ENCODE measurements at regions not wholly inside any gene's neighbourhood (a gene's known extent, or its start where the extent isn't known, plus 50 kb on each side); places are given as distances from the start of the nearest gene placed in this dataset.

DNA sequence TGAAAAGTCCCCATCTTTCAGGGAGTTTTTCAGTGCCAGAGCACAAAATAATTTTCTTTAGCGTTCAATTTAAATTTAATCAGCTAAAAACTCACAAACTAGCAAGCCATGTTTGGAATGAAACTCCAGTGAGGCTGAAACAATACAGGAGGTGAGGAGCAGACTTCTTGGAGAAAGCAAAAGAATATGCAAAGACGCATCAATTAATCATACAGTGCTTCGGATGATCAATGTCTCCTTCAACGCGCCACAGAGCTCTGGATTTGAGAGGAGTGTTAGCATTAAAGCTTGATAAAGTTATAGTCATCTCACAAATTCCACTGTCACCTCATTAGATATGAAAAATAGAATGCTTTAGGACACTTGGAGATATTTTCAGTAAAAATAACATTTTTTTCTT is 248.0 kb downstream of the WDR11 start:
- no peak overlapping the region for H3K4me3 ChIP-seq (ENCODE audit: low read depth, low read length)
- peak overlapping the region; percentile 34 for H3K9ac ChIP-seq (ENCODE audit: low read length)
- H3K9me3 ChIP-seq (ENCODE audit: control insufficient read depth, insufficient read depth, low read depth, low read length): peaks cover 2% of the 10 kb centered on the region; the same call in 1 of the 2 replicates
- H3K27me3 ChIP-seq (ENCODE audit: control insufficient read depth, insufficient read depth, low read length): no peaks in the 10 kb centered on the region
- no peaks in the 10 kb centered on the region for H3K36me3 ChIP-seq (ENCODE audit: control insufficient read depth, insufficient read depth, low read length)
- peak overlapping the region; percentile 68; the same call in 1 of the 2 replicates for H3K27ac ChIP-seq (ENCODE audit: low read depth, low read length)
- peaks cover 5% of the 10 kb centered on the region for H3K4me1 ChIP-seq (ENCODE audit: control insufficient read depth, insufficient read depth, low read length)

- Histone ChIP-seq H3K36me3 (ENCODE audit: control insufficient read depth, insufficient read depth, low read length) (no peaks in the 10 kb centered on the region), H3K9me3 (ENCODE audit: control insufficient read depth, insufficient read depth, low read depth, low read length) (peaks cover 2% of the 10 kb centered on the region; the same call in 1 of the 2 replicates), H3K4me1 (ENCODE audit: control insufficient read depth, insufficient read depth, low read length) (peaks cover 9% of the 10 kb centered on the region), H3K27ac (ENCODE audit: low read depth, low read length) (peak overlapping the region; percentile 68; the same call in 1 of the 2 replicates), H3K27me3 (ENCODE audit: control insufficient read depth, insufficient read depth, low read length) (no peaks in the 10 kb centered on the region), H3K4me3 (ENCODE audit: low read depth, low read length) (no peak overlapping the region), H3K9ac (ENCODE audit: low read length) (no peak overlapping the region)
Observed at GRCh38 chr10:121099592-121099991, 248.4 kb downstream of the WDR11 start.

DNA sequence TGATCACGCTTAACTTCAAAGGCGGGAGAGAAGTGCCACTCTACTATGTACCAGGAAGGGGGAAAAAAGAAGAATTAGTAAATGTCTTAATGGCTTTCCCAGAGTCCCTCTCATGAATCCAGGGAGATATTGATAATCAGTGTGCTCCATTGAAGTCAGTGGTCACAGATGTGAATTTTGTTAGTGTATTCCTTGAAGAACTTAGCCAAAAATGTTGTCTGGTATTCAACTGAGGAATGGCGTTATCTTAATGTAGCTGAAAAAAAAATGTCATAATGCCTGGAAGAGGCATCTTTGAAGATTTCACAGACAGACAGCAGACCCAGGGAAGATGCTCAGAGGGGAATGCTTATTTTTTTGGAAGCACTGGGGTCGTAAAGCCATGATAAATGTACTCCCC is 250.4 kb downstream of the WDR11 start:
- Histone ChIP-seq H3K27me3 (ENCODE audit: control insufficient read depth, insufficient read depth, low read length) (no peaks in the 10 kb centered on the region), H3K9ac (ENCODE audit: low read length) (no peak overlapping the region), H3K4me3 (ENCODE audit: low read depth, low read length) (no peak overlapping the region), H3K9me3 (ENCODE audit: control insufficient read depth, insufficient read depth, low read depth, low read length) (peaks cover 2% of the 10 kb centered on the region; the same call in 1 of the 2 replicates), H3K27ac (ENCODE audit: low read depth, low read length) (no peak overlapping the region), H3K36me3 (ENCODE audit: control insufficient read depth, insufficient read depth, low read length) (no peaks in the 10 kb centered on the region), H3K4me1 (ENCODE audit: control insufficient read depth, insufficient read depth, low read length) (peaks cover 11% of the 10 kb centered on the region)

- H3K27me3 ChIP-seq (ENCODE audit: control insufficient read depth, insufficient read depth, low read length): no peaks in the 10 kb centered on the region
- no peak overlapping the region for H3K27ac ChIP-seq (ENCODE audit: low read depth, low read length)
- no peak overlapping the region for H3K4me3 ChIP-seq (ENCODE audit: low read depth, low read length)
- peaks cover 2% of the 10 kb centered on the region; the same call in 1 of the 2 replicates for H3K9me3 ChIP-seq (ENCODE audit: control insufficient read depth, insufficient read depth, low read depth, low read length)
- H3K9ac ChIP-seq (ENCODE audit: low read length): no peak overlapping the region
- H3K4me1 ChIP-seq (ENCODE audit: control insufficient read depth, insufficient read depth, low read length): peaks cover 11% of the 10 kb centered on the region
- no peaks in the 10 kb centered on the region for H3K36me3 ChIP-seq (ENCODE audit: control insufficient read depth, insufficient read depth, low read length)
Observed at GRCh38 chr10:121102706-121103105, 251.5 kb downstream of the WDR11 start.

GRCh38 chr10:121104476-121105111 is 253.4 kb downstream of the WDR11 start:
- H3K9me3 ChIP-seq (ENCODE audit: control insufficient read depth, insufficient read depth, low read depth, low read length): peaks cover 2% of the 10 kb centered on the region; the same call in 1 of the 2 replicates
- no peaks in the 10 kb centered on the region for H3K27me3 ChIP-seq (ENCODE audit: control insufficient read depth, insufficient read depth, low read length)
- H3K27ac ChIP-seq (ENCODE audit: low read depth, low read length): no peak overlapping the region
- no peak overlapping the region for H3K4me3 ChIP-seq (ENCODE audit: low read depth, low read length)
- no peaks in the 10 kb centered on the region for H3K36me3 ChIP-seq (ENCODE audit: control insufficient read depth, insufficient read depth, low read length)
- H3K9ac ChIP-seq (ENCODE audit: low read length): no peak overlapping the region
- peaks cover 6% of the 10 kb centered on the region for H3K4me1 ChIP-seq (ENCODE audit: control insufficient read depth, insufficient read depth, low read length)

GRCh38 chr10:121106611-121107010 is 255.4 kb downstream of the WDR11 start:
- Histone ChIP-seq H3K36me3 (ENCODE audit: control insufficient read depth, insufficient read depth, low read length) (no peaks in the 10 kb centered on the region), H3K27ac (ENCODE audit: low read depth, low read length) (no peak overlapping the region), H3K4me1 (ENCODE audit: control insufficient read depth, insufficient read depth, low read length) (peaks cover 6% of the 10 kb centered on the region), H3K9ac (ENCODE audit: low read length) (no peak overlapping the region), H3K27me3 (ENCODE audit: control insufficient read depth, insufficient read depth, low read length) (no peaks in the 10 kb centered on the region), H3K4me3 (ENCODE audit: low read depth, low read length) (no peak overlapping the region), H3K9me3 (ENCODE audit: control insufficient read depth, insufficient read depth, low read depth, low read length) (no peaks in the 10 kb centered on the region)

DNA sequence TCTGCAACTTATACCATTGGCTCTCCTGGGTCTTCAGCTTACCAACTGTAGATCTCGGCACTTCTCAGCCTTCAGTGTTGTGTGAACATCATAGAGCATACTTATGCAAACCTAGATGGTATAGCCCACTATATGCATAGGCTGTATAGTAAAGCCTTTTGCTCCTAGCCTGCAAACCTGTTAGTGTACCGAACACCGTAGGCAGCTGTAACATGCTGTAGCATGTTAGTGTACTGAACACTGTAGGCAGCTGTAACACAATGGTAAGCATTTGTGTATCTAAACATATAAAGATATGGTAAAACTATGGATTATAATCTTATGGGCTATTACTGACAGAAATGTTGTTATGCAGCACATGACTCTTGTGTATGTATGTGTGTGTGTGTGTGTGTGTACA is 256.9 kb downstream of the WDR11 start:
- no peaks in the 10 kb centered on the region for H3K27me3 ChIP-seq (ENCODE audit: control insufficient read depth, insufficient read depth, low read length)
- H3K9ac ChIP-seq (ENCODE audit: low read length): no peak overlapping the region
- H3K9me3 ChIP-seq (ENCODE audit: control insufficient read depth, insufficient read depth, low read depth, low read length): no peaks in the 10 kb centered on the region

DNA sequence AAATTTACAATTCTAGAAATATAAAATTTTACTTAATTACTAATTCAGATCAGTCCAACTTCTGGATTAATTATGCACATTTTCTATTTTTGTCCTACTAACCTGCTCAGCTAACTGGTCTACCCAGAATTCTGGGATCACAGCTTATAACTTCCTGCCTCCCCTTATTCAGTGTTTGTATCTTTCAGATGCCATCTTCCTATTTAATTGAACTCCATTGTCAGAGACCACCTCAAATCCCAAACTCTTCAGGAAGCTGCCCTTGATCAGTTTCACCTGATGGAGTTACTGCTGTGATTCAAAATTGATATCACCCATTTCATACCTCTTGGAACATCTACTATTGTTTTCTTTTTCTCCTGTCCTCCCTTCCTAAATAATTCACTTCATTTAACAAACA is 259.2 kb downstream of the WDR11 start:
- Histone ChIP-seq H3K9ac (ENCODE audit: low read length) (no peak overlapping the region), H3K36me3 (ENCODE audit: control insufficient read depth, insufficient read depth, low read length) (no peaks in the 10 kb centered on the region), H3K27me3 (ENCODE audit: control insufficient read depth, insufficient read depth, low read length) (no peaks in the 10 kb centered on the region), H3K27ac (ENCODE audit: low read depth, low read length) (no peak overlapping the region), H3K9me3 (ENCODE audit: control insufficient read depth, insufficient read depth, low read depth, low read length) (no peaks in the 10 kb centered on the region; the same call in 1 of the 2 replicates), H3K4me1 (ENCODE audit: control insufficient read depth, insufficient read depth, low read length) (peaks cover 11% of the 10 kb centered on the region), H3K4me3 (ENCODE audit: low read depth, low read length) (no peak overlapping the region)

More for the DNA sequence above, 256.9 kb downstream of the WDR11 start:
- H3K27ac ChIP-seq (ENCODE audit: low read depth, low read length): no peak overlapping the region
- no peak overlapping the region for H3K4me3 ChIP-seq (ENCODE audit: low read depth, low read length)
- no peaks in the 10 kb centered on the region for H3K36me3 ChIP-seq (ENCODE audit: control insufficient read depth, insufficient read depth, low read length)
- H3K4me1 ChIP-seq (ENCODE audit: control insufficient read depth, insufficient read depth, low read length): peaks cover 15% of the 10 kb centered on the region

DNA sequence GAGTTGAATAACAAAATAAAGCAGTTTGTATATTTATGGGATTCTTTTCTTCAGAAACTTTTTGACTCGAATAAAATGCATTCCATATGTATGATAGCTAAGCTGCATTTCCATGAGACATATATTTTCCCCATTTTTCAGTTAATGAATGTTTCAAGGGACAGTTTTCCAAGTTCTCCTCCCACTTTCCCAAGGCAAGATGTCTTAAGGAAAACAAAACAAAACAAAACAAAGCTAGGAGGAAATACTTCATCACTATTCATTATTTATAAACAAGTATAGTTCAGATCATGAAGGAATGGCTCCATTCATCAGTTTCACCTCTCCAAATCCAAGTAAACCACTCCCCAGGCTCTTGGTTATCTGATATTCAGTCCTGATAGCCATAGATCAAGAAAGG is 261.0 kb downstream of the WDR11 start:
- peaks cover 6% of the 10 kb centered on the region; the same call in 1 of the 2 replicates for H3K9me3 ChIP-seq (ENCODE audit: control insufficient read depth, insufficient read depth, low read depth, low read length)
- no peaks in the 10 kb centered on the region for H3K36me3 ChIP-seq (ENCODE audit: control insufficient read depth, insufficient read depth, low read length)
- no peaks in the 10 kb centered on the region for H3K27me3 ChIP-seq (ENCODE audit: control insufficient read depth, insufficient read depth, low read length)
- H3K9ac ChIP-seq (ENCODE audit: low read length): no peak overlapping the region
- H3K4me3 ChIP-seq (ENCODE audit: low read depth, low read length): no peak overlapping the region
- peaks cover 11% of the 10 kb centered on the region for H3K4me1 ChIP-seq (ENCODE audit: control insufficient read depth, insufficient read depth, low read length)
- H3K27ac ChIP-seq (ENCODE audit: low read depth, low read length): no peak overlapping the region

GRCh38 chr10:121112579-121113384 is 261.6 kb downstream of the WDR11 start:
- Histone ChIP-seq H3K9ac (ENCODE audit: low read length) (peak overlapping the region; percentile 3), H3K27me3 (ENCODE audit: control insufficient read depth, insufficient read depth, low read length) (no peaks in the 10 kb centered on the region), H3K9me3 (ENCODE audit: control insufficient read depth, insufficient read depth, low read depth, low read length) (peaks cover 9% of the 10 kb centered on the region; the same call in 1 of the 2 replicates), H3K4me3 (ENCODE audit: low read depth, low read length) (no peak overlapping the region), H3K27ac (ENCODE audit: low read depth, low read length) (no peak overlapping the region), H3K4me1 (ENCODE audit: control insufficient read depth, insufficient read depth, low read length) (peaks cover 11% of the 10 kb centered on the region), H3K36me3 (ENCODE audit: control insufficient read depth, insufficient read depth, low read length) (no peaks in the 10 kb centered on the region)

DNA sequence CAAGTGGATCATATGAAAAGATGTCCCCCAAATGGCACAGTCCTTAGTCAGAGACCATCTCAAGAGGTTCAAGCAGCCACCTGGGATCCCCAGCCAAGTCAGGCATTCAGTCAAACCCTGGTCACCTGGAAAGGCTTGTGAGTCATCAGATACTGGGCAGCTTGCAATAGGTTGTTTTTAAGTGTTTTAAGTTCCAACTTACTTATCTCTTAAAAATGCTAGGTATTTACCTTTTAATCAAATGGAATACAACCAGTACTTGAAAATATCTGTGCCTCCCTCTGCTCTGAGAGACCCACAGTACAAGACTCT is 262.2 kb downstream of the WDR11 start:
- peak overlapping the region; percentile 3 for H3K9ac ChIP-seq (ENCODE audit: low read length)
- no peak overlapping the region for H3K4me3 ChIP-seq (ENCODE audit: low read depth, low read length)
- H3K36me3 ChIP-seq (ENCODE audit: control insufficient read depth, insufficient read depth, low read length): no peaks in the 10 kb centered on the region
- peaks cover 11% of the 10 kb centered on the region for H3K4me1 ChIP-seq (ENCODE audit: control insufficient read depth, insufficient read depth, low read length)
- peaks cover 9% of the 10 kb centered on the region; the same call in 1 of the 2 replicates for H3K9me3 ChIP-seq (ENCODE audit: control insufficient read depth, insufficient read depth, low read depth, low read length)
- H3K27ac ChIP-seq (ENCODE audit: low read depth, low read length): no peak overlapping the region
- no peaks in the 10 kb centered on the region for H3K27me3 ChIP-seq (ENCODE audit: control insufficient read depth, insufficient read depth, low read length)

Measured in HUES6 (cell line).